Fibroblast of skin of left quadriceps (primary cell): ENCODE measurements at regions not wholly inside any gene's neighbourhood (a gene's known extent, or its start where the extent isn't known, plus 50 kb on each side); places are given as distances from the start of the nearest gene placed in this dataset.
"Not testable (repeated sequence)": the region's sequence is repeated elsewhere in the genome, so short reads cannot be mapped to it uniquely, and the experiment has no call there.

ENCODE experiments used
- DNase-seq, 2 experiments: peaks; one replicate each; pipeline ENCODE4 v3.0.0-alpha.2; 2013; ENCODE audit warnings: low read depth in 2 of 2

DNA sequence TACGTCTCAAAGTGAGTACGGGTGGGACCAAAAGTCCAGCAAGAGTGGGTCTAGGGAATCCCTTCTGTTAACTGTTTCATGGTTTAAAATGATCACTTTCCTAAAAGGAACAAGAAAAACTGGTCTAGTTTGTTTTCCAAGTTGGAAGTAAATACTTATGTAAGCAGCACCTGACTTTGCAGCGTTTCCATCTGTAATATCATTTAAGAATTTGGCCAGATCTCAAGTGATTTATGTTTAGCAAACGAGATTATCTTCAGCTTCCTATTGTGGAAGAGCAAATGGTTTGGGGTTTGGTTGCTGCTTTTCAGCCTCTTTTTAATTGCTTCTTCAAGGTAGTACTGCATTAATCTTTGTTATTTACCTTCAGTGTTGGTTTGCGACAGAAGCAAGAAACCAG is 50.4 kb downstream of the FHIP1A start:
- DNase-seq, result no peak

DNA sequence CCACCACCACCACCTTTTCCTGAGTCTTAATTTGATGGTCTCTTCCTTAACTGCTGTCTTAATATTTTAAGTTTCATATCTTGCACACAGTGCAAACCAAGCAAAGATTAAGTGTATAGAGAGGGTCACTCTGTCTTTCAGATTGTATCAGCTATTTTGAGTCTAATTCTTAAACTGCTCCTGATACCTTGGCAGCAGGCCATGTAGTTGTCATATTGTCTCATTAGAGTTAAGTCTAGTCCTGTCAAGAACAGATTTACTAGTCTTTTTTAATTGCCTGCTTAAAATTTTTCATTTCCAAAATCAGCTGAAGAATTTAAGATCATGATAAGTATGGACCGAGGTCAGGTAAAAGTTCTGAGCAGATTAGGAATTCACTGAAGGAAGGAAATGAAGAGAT is 51.5 kb downstream of the FHIP1A start:
- DNase-seq, result no peak

DNA sequence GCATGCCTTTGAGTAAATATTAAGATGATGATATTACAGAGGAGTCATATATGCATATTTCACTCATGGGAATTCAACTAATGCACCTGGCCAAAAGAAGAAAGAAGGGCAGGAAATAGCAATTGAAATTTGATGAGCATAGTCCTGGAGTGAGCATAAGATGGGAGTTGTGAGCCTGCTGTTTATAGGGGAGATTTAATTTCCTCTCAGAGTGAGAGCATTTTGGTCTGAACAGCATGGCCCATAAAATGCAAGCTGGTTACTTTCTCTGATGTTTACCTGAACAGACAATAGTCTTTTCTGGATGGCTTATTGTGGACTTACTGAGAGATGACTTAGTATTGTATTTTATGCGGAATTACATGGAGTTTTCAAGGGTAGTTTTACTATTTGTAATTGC is 53.6 kb downstream of the FHIP1A start:
- DNase-seq, result no peak

DNA sequence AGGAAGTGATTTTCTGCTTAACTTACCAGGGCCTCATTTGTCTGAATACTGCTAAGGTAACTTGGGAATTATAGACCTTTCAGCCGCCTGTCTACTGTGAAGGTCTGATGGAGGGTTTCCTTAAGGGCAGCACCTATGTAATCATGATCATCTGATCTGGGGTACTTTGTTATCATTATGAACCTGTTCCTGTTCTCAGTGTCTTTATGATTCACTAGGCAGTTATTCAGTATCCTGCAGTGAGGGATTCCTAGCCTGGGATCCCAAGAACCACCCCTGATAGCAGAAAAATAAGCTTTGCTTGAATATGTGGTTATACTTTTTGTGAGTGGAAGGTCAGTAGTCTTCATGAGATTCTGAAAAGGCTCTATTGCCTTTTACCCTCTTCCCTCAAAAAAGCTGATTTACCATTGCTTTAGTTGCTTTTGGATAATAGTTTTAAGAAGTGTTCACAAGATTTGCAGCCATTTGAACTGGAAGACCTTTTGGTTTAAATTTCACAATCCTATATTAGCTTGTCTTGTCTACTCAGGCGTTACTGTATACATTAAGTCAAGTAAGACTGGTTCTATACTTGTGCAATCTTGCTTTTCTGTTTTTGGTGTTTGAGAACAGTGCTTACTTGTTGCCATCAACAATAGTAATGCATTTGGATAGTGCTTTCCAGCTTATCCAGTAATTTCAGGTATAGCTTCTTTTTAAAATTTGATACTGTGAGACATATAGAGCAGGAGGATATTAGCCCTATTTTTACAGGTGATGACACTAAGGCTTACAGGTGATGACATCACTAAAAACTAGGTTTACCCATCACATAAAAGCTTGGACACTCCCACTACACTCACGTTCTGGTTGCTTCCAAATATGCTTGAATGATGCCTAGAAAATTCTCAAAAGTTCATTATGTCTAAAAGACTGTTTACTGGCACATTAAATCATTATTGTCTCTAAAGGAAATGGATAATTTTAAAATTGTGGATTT is 60.0 kb downstream of the FHIP1A start:
- no peak for DNase-seq

DNA sequence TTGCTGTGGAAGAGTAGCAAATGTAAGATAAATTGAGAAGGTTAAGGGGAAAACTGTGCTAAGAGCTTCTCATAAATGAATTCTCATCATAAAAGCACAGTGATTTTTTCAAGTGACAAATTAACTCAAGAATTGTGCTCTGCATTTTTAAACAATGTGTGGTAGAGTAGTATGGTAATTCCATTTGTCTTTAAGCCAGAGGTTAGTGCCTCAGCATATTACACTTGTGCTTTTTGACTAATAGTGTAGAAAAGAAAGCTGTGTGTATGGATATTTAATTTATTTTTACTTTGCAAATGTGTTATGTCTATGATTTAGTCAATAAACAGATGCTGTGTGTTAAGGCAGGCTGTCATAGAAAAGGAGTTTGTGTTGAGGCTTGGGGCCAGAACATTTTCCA is 61.0 kb downstream of the FHIP1A start:
- no peak for DNase-seq

DNA sequence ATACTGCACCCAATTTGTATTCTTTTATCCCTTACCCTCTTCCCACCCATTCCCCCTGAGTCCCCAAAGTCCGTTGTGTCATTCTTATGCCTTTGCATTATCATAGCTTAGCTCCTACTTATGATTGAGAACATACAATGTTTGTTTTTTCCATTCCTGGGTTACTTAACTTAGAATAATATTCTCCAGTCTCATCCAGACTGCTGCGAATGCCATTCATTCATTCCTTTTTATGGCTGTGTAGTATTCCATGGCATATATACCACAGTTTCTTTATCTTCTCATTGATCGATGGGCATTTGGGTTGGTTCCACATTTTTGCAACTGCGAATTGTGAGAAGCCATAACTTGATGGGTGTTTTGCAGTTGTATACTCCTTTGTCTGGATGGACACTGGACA is 62.8 kb downstream of the FHIP1A start:
- no peak for DNase-seq

DNA sequence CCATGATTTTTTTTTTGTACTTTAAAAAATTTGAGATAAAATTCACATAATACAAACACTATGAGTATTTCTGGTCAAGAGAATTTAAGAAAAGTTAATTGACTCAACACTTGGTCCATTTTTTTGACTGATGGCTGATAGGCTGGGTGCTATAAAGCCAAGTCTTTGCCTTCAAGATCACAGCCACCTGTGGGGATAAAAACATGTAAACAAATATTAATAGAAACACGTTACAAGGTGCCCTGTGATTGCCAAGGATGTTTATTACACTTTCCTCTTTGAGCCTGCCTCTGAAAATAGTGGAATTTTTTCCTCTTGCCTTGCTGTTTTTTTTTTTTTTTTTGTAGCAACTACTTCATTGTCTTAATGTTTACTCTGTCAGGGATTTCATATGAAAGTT is 63.3 kb downstream of the FHIP1A start:
- no peak for DNase-seq

DNA sequence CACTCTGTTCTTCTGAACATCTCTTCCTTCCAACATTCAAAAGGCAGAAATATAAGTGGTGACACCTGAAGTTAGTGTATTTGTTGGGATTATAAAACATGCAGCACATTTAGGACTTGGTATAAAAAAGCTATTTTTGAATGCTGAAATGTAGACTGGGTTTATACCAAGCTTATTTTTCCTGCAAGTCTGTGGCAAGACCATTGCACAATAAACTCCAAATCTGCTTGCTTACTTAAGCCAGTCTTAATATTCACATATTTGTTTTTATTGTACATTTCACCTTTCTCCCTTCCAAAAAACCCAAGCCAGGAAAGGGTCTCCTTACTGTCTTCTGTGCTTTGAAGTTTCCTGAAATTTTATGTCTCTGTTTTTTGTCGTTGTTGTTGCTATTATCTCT is 63.7 kb downstream of the FHIP1A start:
- DNase-seq, result no peak

DNA sequence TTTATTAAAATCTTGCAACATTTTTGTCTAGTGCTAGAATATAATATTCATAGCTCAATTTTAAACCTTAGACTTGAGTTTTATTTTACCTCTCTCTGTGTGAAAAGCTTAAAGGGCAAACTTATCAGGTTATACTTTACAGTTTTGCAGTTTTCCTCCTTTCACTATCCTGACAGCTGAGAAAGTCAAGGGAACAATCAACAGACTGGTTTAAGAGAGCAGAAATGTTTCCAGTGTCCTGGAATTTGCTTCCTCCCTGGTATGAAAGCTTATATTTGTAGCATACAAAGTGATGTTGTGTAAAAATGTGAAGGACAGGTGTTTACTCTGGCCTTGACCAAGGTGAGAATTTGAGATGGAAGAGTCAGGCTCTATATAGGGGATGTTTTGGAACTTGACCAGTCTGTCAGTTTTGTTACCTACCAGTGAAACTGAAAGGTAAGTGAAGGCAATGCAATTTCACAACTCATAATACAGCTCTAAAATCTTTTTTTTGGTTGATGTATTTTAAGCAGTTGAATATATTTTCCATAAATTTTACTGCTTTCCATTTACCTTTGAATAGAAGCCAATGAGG is 64.6 kb downstream of the FHIP1A start:
- no peak for DNase-seq

DNA sequence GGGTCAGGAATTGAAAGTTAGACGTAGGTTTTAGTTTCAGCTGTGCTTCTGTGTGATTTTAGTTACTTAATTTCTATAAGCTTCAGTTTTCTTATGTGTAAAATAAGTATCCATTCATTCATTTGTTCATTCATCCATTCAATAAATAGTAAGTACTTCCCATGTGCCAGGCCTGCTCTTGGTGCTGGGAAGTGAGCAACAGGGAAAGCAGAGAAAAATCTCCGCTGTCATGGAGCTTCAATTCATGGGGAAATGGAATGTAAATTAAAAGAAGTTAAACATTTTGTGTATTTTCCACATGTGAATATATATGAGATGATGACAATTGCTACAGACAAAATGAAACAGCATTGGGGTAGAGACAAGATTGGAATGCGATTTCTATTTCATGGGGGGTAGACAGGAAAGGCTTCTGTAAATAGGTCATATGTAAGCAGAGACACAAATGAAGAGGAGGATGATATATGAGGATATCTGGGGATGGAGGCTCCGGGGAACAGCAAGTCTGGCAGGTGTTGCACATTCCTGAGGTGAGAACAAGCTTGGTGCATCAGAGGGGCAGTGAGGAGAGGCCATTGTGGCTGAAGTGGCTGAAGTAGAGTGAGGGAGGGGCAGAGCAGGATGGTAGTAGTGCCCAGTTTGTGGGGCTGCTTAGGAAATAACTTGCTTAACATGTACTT is 66.2 kb downstream of the FHIP1A start:
- peak; percentile 42 to 53 for DNase-seq

DNA sequence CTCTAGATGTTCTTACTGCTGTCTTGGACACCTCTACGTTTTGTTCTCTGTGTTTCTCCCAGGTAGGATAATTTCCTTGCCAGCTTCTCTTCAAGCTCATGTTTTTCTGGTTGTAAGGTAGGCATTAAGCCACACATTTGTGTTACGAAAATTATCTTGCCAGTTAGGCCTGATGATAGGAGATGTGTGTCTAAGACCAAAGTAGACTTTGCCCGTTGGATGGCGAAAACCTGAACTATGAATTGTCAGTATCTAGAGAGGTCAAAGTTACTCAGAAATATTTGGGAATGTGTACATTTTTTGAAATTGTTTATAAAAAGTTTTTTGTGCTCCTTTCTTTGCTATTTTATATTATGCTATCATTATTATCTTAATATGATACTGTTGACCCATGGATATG is 72.8 kb downstream of the FHIP1A start:
- DNase-seq, result no peak

DNA sequence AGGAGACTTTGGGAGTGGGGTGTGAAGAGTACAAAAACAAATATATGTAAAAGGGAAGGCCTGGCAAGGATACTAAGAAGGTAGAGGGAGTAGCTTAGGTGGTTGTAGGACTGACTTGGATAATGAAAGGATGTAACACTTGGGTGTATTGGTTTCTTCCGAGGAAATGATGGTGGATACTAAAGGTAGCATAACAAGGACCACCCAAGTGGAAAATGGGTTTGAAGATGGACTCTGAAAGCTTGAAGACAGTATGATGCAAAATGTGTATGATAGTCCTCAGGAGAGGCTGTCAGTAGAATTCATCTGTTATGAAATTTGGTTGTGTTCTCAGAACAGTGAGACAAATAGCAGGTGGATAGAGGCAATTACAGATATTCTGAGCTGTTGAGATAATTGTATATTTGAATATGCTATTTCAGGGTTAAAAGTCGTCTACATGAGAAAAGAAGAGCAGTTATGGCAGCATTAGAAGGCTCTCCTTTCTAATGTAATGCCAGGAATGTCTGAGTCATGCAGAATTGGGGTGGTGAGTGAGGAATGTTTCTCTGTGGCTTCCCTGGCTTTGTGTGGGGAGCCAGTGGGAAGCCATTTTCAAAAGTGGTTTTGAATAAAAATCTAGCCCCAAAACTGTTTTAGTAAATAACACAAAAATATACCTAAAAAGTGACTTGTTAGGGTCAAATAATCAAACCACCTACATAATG is 75.6 kb downstream of the FHIP1A start:
- DNase-seq, result peak; percentile 86 to 87

DNA sequence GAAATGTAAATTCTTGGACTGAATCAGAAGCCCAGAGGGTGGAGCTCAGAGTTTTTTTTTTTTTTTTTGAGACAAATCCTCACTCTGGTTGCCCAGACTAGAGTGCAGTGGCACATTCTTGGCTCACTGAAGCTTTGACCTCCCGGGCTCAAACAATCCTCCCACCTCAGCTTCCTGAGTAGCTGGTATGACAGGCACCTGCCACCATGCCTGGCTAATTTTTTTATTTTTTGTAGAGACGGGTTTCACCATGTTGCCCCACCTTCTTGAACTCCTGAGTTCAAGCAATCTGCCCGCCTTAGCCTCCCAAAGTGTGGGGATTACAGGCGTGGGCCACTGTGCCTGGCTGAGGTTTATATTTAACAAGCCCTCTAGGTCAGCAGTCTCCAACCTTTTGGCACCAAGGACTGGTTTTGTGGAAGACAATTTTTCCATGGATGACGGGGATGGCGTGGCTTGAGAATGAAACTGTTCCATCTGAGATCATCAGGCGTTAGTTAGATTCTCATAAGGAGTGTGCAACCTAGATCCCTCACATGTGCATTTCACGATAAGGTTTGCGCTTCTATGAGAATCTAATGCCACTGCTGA is 76.7 kb downstream of the FHIP1A start:
- DNase-seq, result no peak

DNA sequence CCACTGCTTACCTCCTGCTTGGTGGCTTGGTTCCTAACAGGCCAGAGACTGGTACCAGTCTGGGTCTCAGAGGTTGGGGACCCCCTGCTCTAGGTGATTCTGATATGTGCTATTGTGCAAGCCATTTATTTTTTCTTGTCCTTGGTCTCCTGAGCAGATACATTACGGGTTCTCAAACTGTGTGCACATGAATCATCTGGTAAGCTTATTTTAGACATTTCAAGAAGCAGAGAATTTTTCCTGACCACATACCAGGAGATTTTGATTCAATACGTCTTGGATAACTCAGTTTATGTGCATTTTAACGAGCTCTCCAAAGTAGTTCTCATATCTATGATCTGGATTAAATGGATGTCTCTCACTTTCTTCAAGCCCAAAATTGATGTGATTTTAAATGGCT is 77.2 kb downstream of the FHIP1A start:
- peak; percentile 57 to 58 for DNase-seq

DNA sequence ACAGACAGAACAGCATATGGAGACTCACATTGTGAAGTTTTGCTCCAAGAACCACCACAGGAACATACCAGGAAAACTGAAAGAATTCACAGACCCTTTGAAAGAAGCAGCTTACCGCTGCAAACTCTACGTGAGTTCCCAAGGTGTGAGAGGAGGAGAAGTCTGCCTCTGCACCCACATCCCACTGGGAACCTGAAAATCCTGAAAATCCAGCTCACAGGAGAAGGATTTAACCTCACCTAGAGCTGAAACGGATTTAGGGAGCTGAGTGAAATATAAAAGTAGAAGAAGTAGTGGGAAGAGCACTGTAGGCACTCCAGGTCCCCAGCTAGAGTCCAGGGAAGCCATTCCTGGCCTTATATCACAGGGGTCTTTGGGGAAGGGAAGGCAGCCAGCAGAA is 80.0 kb downstream of the FHIP1A start:
- DNase-seq, result no peak

DNA sequence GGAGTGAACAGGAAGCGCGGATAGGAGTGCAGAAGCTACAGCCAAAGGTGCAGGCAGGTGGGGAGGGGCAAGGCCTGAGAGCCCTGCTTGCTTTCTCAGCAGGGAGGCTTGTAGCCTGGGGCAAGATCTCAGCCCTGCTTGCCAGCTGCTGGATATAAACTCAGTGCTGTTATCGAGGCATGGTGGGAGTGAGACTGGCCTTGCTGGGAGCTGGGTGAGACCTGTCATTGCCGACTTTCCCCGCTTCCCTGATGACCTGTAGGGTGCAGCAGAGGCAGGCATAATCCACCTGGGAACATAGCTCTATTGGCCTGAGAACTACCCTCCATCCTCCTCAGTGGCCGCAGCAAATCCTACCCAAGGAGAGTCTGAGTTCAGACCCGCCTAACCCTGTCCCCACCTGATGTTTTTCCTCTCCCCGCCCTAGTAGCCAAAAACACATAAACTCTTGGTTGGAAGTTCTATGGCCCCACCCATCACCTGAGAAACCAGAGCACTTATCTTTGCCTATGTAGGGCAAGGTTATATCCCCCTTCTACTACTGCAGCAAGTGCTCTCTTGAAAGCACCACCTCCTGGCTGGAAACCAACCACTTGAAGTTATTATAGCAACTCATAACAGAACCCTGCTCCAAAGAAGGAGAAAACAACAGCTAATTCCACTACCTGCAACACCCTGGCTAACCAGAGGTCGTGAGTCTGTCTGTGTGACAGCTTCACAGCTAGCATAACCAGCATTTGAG is 80.7 kb downstream of the FHIP1A start:
- no peak for DNase-seq

DNA sequence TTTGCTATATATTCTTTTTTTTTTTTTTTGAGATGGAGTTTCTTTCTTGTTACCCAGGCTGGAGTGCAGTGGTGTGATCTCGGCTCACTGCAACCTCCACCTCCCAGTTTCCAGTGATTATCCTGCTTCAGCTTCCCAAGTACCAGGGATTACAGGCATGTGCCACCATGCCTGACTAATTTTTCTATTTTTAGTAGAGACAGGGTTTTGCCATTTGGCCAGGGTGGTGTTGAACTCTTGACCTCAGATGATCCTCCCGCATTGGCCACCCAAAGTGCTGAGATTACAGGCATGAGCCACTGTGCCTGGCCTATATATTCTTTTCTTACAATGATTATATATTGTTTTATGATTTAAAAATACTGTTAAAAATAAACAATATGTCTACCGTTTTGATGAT is 86.6 kb downstream of the FHIP1A start:
- DNase-seq, result not testable (repeated sequence)

DNA sequence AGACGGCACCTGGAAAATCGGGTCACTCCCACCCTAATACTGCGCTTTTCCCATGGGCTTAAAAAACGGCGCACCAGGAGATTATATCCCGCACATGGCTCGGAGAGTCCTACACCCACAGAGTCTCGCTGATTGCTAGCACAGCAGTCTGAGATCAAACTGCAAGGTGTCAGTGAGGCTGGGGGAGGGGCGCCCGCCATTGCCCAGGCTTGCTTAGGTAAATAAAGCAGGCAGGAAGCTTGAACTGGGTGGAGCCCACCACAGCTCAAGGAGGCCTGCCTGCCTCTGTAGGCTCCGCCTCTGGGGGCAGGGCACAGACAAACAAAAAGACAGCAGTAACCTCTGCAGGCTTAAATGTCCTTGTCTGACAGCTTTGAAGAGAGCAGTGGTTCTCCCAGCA is 102.6 kb downstream of the FHIP1A start:
- DNase-seq, result not testable (repeated sequence)

DNA sequence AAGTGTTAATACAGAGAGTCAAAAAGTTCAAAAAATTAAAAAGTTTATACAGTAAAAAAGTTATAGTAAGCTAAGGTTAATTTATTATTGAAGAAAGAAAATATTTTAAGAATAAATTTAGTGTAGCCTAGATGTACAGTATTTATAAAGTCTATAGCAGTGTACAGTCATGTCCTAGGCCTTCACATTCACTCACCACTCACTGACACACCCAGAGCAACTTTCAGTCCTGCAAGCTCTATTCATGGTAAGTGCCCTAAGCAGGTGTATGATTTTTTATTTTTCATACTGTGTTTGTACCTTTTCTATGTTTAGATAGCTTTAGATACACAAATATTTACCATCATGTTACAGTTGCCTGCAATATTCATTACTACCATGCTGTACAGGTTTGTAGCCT is 108.9 kb downstream of the FHIP1A start:
- no peak for DNase-seq

DNA sequence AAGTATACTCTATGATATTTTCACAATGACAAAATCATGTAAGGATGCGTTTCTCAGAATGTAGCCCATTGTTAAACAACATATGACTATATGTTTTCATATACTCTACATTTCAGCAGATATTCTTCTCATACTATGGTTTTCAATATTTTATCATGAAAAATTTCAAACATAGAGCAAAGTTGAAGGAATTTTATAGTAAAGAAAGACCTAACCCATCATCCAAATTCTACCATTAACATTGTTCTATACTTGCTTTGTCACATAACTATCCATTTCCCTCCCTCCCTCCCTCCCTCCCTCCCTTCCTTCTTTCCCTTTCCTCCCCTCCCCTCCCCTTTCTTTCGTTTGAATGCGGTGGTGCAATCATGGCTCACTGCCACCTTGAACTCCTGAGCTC is 109.4 kb downstream of the FHIP1A start:
- no peak for DNase-seq
